ENCODE measurements at regions not wholly inside any gene's neighbourhood (a gene's known extent, or its start where the extent isn't known, plus 50 kb on each side); places are given as distances from the start of the nearest gene placed in this dataset.
A peak's percentile ranks its signal among the peaks of the same experiment; 100 is the strongest.
"Not testable (repeated sequence)": the region's sequence is repeated elsewhere in the genome, so short reads cannot be mapped to it uniquely, and the experiment has no call there.

GRCh38 chr7:153682628-153683027 is 369.6 kb upstream of the DPP6 start:
- no peak overlapping the region for H2AFZ ChIP-seq (ENCODE audit: low read length)
- H3K27me3 ChIP-seq (ENCODE audit: insufficient read depth, low read length): no peaks in the 10 kb centered on the region
- no peak overlapping the region for H3K27ac ChIP-seq (ENCODE audit: low read depth, low read length)
- H4K20me1 ChIP-seq (ENCODE audit: insufficient read depth, low read length): no peaks in the 10 kb centered on the region
- H3K4me3 ChIP-seq (ENCODE audit: insufficient read depth, low read length): no peak overlapping the region
- no peak overlapping the region for H3K4me2 ChIP-seq (ENCODE audit: insufficient read depth, low read length)
- no peaks in the 10 kb centered on the region for H3K36me3 ChIP-seq (ENCODE audit: insufficient read depth, low read length)
- peak; percentile 22 for DNase-seq (ENCODE audit: insufficient read length, low spot score, missing footprints)
- H3K4me1 ChIP-seq (ENCODE audit: insufficient read depth, low read length): no peaks in the 10 kb centered on the region
- H3K79me2 ChIP-seq (ENCODE audit: insufficient read depth, low read length): no peaks in the 10 kb centered on the region
- peaks cover 4% of the 10 kb centered on the region for H3K9me3 ChIP-seq (ENCODE audit: low read depth, low read length)
- TF ChIP-seq CTCF (IDR thresholded peaks at IDR 0.05; ENCODE audit: extremely low read depth, low read depth, low read length): no peak

- H3K27ac ChIP-seq (ENCODE audit: low read depth, low read length): no peak overlapping the region
- no peaks in the 10 kb centered on the region for H3K4me1 ChIP-seq (ENCODE audit: insufficient read depth, low read length)
- H2AFZ ChIP-seq (ENCODE audit: low read length): no peak overlapping the region
- no peak for DNase-seq (ENCODE audit: insufficient read length, low spot score, missing footprints)
- no peaks in the 10 kb centered on the region for H4K20me1 ChIP-seq (ENCODE audit: insufficient read depth, low read length)
- H3K9me3 ChIP-seq (ENCODE audit: low read depth, low read length): peaks cover 2% of the 10 kb centered on the region
- no peak overlapping the region for H3K4me3 ChIP-seq (ENCODE audit: insufficient read depth, low read length)
- TF ChIP-seq CTCF (IDR thresholded peaks at IDR 0.05; ENCODE audit: extremely low read depth, low read depth, low read length): no peak
- H3K79me2 ChIP-seq (ENCODE audit: insufficient read depth, low read length): no peaks in the 10 kb centered on the region
- H3K36me3 ChIP-seq (ENCODE audit: insufficient read depth, low read length): no peaks in the 10 kb centered on the region
- no peaks in the 10 kb centered on the region for H3K27me3 ChIP-seq (ENCODE audit: insufficient read depth, low read length)
- H3K4me2 ChIP-seq (ENCODE audit: insufficient read depth, low read length): no peak overlapping the region
These were observed 356.0 kb upstream of the DPP6 start for GRCh38 chr7:153696242-153696641.

GRCh38 chr7:153698046-153698445 is 354.2 kb upstream of the DPP6 start:
- no peaks in the 10 kb centered on the region for H4K20me1 ChIP-seq (ENCODE audit: insufficient read depth, low read length)
- DNase-seq (ENCODE audit: insufficient read length, low spot score, missing footprints): no peak
- H3K27ac ChIP-seq (ENCODE audit: low read depth, low read length): no peak overlapping the region
- peaks cover 2% of the 10 kb centered on the region for H3K9me3 ChIP-seq (ENCODE audit: low read depth, low read length)
- H2AFZ ChIP-seq (ENCODE audit: low read length): no peak overlapping the region
- H3K79me2 ChIP-seq (ENCODE audit: insufficient read depth, low read length): no peaks in the 10 kb centered on the region
- TF ChIP-seq CTCF (IDR thresholded peaks at IDR 0.05; ENCODE audit: extremely low read depth, low read depth, low read length): no peak
- H3K4me2 ChIP-seq (ENCODE audit: insufficient read depth, low read length): no peak overlapping the region
- no peaks in the 10 kb centered on the region for H3K27me3 ChIP-seq (ENCODE audit: insufficient read depth, low read length)
- H3K36me3 ChIP-seq (ENCODE audit: insufficient read depth, low read length): no peaks in the 10 kb centered on the region
- no peak overlapping the region for H3K4me3 ChIP-seq (ENCODE audit: insufficient read depth, low read length)
- no peaks in the 10 kb centered on the region for H3K4me1 ChIP-seq (ENCODE audit: insufficient read depth, low read length)

- no peak overlapping the region for H3K27ac ChIP-seq (ENCODE audit: low read depth, low read length)
- H3K9me3 ChIP-seq (ENCODE audit: low read depth, low read length): no peaks in the 10 kb centered on the region
- H2AFZ ChIP-seq (ENCODE audit: low read length): no peak overlapping the region
- H3K4me2 ChIP-seq (ENCODE audit: insufficient read depth, low read length): no peak overlapping the region
- H4K20me1 ChIP-seq (ENCODE audit: insufficient read depth, low read length): no peaks in the 10 kb centered on the region
- H3K27me3 ChIP-seq (ENCODE audit: insufficient read depth, low read length): no peaks in the 10 kb centered on the region
- no peak for TF ChIP-seq CTCF (IDR thresholded peaks at IDR 0.05; ENCODE audit: extremely low read depth, low read depth, low read length)
- H3K79me2 ChIP-seq (ENCODE audit: insufficient read depth, low read length): no peaks in the 10 kb centered on the region
- no peak for DNase-seq (ENCODE audit: insufficient read length, low spot score, missing footprints)
- H3K4me1 ChIP-seq (ENCODE audit: insufficient read depth, low read length): no peaks in the 10 kb centered on the region
- no peaks in the 10 kb centered on the region for H3K36me3 ChIP-seq (ENCODE audit: insufficient read depth, low read length)
- H3K4me3 ChIP-seq (ENCODE audit: insufficient read depth, low read length): no peak overlapping the region
These were observed 350.5 kb upstream of the DPP6 start for GRCh38 chr7:153701678-153702077.

- not testable (repeated sequence) for H3K79me2 ChIP-seq (ENCODE audit: insufficient read depth, low read length); DNase-seq (ENCODE audit: insufficient read length, low spot score, missing footprints); H2AFZ ChIP-seq (ENCODE audit: low read length)
These were observed 328.3 kb upstream of the DPP6 start for GRCh38 chr7:153723892-153724291.

GRCh38 chr7:153731504-153731903 is 320.7 kb upstream of the DPP6 start:
- H3K36me3 ChIP-seq (ENCODE audit: insufficient read depth, low read length); H3K4me3 ChIP-seq (ENCODE audit: insufficient read depth, low read length); H3K27me3 ChIP-seq (ENCODE audit: insufficient read depth, low read length); H3K4me1 ChIP-seq (ENCODE audit: insufficient read depth, low read length); H4K20me1 ChIP-seq (ENCODE audit: insufficient read depth, low read length); H3K9me3 ChIP-seq (ENCODE audit: low read depth, low read length); H3K79me2 ChIP-seq (ENCODE audit: insufficient read depth, low read length); DNase-seq (ENCODE audit: insufficient read length, low spot score, missing footprints); H3K4me2 ChIP-seq (ENCODE audit: insufficient read depth, low read length); H3K27ac ChIP-seq (ENCODE audit: low read depth, low read length); H2AFZ ChIP-seq (ENCODE audit: low read length): not testable (repeated sequence)

More at GRCh38 chr7:153723892-153724291, 328.3 kb upstream of the DPP6 start:
- not testable (repeated sequence) for H3K4me3 ChIP-seq (ENCODE audit: insufficient read depth, low read length); H3K9me3 ChIP-seq (ENCODE audit: low read depth, low read length); H3K27me3 ChIP-seq (ENCODE audit: insufficient read depth, low read length); H3K4me1 ChIP-seq (ENCODE audit: insufficient read depth, low read length); H3K27ac ChIP-seq (ENCODE audit: low read depth, low read length); H3K4me2 ChIP-seq (ENCODE audit: insufficient read depth, low read length); H3K36me3 ChIP-seq (ENCODE audit: insufficient read depth, low read length); H4K20me1 ChIP-seq (ENCODE audit: insufficient read depth, low read length)

All from osteoblast (primary cell).